ENCODE measurements at regions not wholly inside any gene's neighbourhood (a gene's known extent, or its start where the extent isn't known, plus 50 kb on each side); places are given as distances from the start of the nearest gene placed in this dataset.

- Histone ChIP-seq H3K4me1 (peaks cover 0 to 19% (median 15%) of the 10 kb centered on the region in 4 donors), H3K36me3 (no peaks in the 10 kb centered on the region), H3K9me3 (no peaks in the 10 kb centered on the region), H3K4me3 (peak overlapping the region; percentile 42 to 78 (median 64)), H3K27me3 (no peaks in the 10 kb centered on the region), H3K27ac (peak overlapping the region; percentile 78 to 99 (median 94))
- 10 to 16% methylated on average over 40 to 64 of the region's 65 CpGs for WGBS, 2 donors
- TF ChIP-seq EP300 (IDR thresholded peaks at IDR 0.05) = peak in 1 of 2 donors; percentile 36
- peak; percentile 47 to 50 for TF ChIP-seq POLR2A (IDR thresholded peaks at IDR 0.05)
- peak in 3 of 5 experiments; percentile 24 to 64 (median 41) for TF ChIP-seq CTCF (IDR thresholded peaks at IDR 0.05)
- peak; percentile 72 to 74 for DNase-seq (ENCODE audit: low spot score in 2 of 2)
Observed at GRCh38 chr9:129383561-129384490, 205.8 kb upstream of the IER5L start.

GRCh38 chr9:129383019-129383560 is 205.0 kb upstream of the IER5L start:
- 6% methylated on average over 14 to 17 of the region's 29 CpGs for WGBS, 2 donors

GRCh38 chr9:129382281-129383018 is 204.4 kb upstream of the IER5L start:
- no peaks in the 10 kb centered on the region for H3K9me3 ChIP-seq
- H3K27me3 ChIP-seq = no peaks in the 10 kb centered on the region
- 66 to 79% methylated on average over 5 of the region's 5 CpGs for WGBS, 2 donors
- H3K27ac ChIP-seq = peak overlapping the region; percentile 4 to 99 (median 94)
- TF ChIP-seq CTCF (IDR thresholded peaks at IDR 0.05) = no peak
- peak in 1 of 2 donors; percentile 29 for TF ChIP-seq EP300 (IDR thresholded peaks at IDR 0.05)
- TF ChIP-seq POLR2A (IDR thresholded peaks at IDR 0.05) = no peak
- H3K4me1 ChIP-seq = peaks cover 0 to 19% (median 15%) of the 10 kb centered on the region in 4 donors
- peak overlapping the region in 3 of 4 donors; percentile 62 to 78 (median 65) for H3K4me3 ChIP-seq
- H3K36me3 ChIP-seq = no peaks in the 10 kb centered on the region
- DNase-seq (ENCODE audit: low spot score in 2 of 2) = no peak

More at GRCh38 chr9:129383019-129383560, 205.0 kb upstream of the IER5L start:
- Histone ChIP-seq H3K36me3 (no peaks in the 10 kb centered on the region), H3K4me3 (peak overlapping the region; percentile 42 to 78 (median 64)), H3K27me3 (no peaks in the 10 kb centered on the region), H3K27ac (peak overlapping the region; percentile 78 to 99 (median 94)), H3K4me1 (peaks cover 0 to 19% (median 15%) of the 10 kb centered on the region in 4 donors), H3K9me3 (no peaks in the 10 kb centered on the region)
- DNase-seq (ENCODE audit: low spot score in 2 of 2) = no peak
- TF ChIP-seq CTCF (IDR thresholded peaks at IDR 0.05) (no peak), EP300 (IDR thresholded peaks at IDR 0.05) (no peak), POLR2A (IDR thresholded peaks at IDR 0.05) (no peak)

- Histone ChIP-seq H3K36me3 (no peaks in the 10 kb centered on the region), H3K27ac (peak overlapping the region in 1 of 4 donors; percentile 99), H3K4me3 (no peak overlapping the region), H3K9me3 (no peaks in the 10 kb centered on the region), H3K27me3 (no peaks in the 10 kb centered on the region), H3K4me1 (peaks cover 0 to 19% (median 15%) of the 10 kb centered on the region in 4 donors)
- no peak for DNase-seq (ENCODE audit: low spot score in 2 of 2)
- TF ChIP-seq CTCF (IDR thresholded peaks at IDR 0.05) = no peak
- TF ChIP-seq EP300 (IDR thresholded peaks at IDR 0.05) = no peak
- TF ChIP-seq POLR2A (IDR thresholded peaks at IDR 0.05) = no peak
- 87 to 92% methylated on average over 12 of the region's 12 CpGs for WGBS, 2 donors
Observed at GRCh38 chr9:129381481-129381957, 203.5 kb upstream of the IER5L start.
